ENCODE measurements at regions not wholly inside any gene's neighbourhood (a gene's known extent, or its start where the extent isn't known, plus 50 kb on each side); places are given as distances from the start of the nearest gene placed in this dataset.
"Not testable (repeated sequence)": the region's sequence is repeated elsewhere in the genome, so short reads cannot be mapped to it uniquely, and the experiment has no call there.

DNA sequence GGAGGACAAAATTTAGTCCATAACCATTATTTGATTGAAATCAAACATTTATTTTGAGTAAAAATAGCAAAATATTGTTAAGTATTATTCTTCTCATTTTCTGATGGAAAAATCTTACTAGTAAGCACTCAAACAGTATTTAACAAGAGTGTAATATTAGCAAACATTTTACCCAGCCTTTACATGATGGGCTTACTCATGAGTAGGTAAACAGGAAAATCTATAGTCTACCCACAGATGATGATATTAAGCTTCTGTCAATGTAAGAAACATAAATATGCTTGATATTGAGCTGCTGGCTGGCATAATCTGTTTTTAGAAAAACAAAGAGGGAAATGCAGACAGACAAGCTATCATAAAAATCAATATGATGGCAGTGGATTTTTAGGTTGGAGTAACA lies 418.5 kb upstream of the COX7C start:
- DNase-seq (ENCODE audit: low read depth, low spot score): no peak
- TF ChIP-seq, protein P1, sequence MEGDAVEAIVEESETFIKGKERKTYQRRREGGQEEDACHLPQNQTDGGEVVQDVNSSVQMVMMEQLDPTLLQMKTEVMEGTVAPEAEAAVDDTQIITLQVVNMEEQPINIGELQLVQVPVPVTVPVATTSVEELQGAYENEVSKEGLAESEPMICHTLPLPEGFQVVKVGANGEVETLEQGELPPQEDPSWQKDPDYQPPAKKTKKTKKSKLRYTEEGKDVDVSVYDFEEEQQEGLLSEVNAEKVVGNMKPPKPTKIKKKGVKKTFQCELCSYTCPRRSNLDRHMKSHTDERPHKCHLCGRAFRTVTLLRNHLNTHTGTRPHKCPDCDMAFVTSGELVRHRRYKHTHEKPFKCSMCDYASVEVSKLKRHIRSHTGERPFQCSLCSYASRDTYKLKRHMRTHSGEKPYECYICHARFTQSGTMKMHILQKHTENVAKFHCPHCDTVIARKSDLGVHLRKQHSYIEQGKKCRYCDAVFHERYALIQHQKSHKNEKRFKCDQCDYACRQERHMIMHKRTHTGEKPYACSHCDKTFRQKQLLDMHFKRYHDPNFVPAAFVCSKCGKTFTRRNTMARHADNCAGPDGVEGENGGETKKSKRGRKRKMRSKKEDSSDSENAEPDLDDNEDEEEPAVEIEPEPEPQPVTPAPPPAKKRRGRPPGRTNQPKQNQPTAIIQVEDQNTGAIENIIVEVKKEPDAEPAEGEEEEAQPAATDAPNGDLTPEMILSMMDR (IDR thresholded peaks at IDR 0.05; ENCODE audit: low read depth, low read length): no peak
- no peak overlapping the region for H3K4me3 ChIP-seq (ENCODE audit: low read depth, low read length)
- in situ Hi-C loops (cut with HindIII; ENCODE audit: low sequenced_read_pairs): no loop called here

DNA sequence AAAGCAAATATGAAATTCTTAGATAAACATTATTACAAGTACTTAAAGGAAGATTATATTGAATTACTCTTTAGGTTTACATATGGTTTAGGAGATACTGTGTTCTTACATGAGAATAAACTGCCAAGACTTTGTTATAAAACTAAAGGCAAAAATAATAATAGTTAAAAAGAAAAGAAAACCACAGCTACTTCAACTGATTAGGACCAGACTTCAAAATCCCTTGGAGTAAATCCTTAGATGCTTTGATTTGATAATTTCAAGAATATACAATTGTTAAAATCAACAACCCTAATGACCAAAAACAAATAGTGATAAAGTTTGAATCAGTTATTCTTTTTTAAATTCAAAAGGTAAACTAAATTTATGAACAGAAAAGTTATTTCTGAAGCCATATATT lies 389.6 kb upstream of the COX7C start:
- TF ChIP-seq, protein P1 (IDR thresholded peaks at IDR 0.05; ENCODE audit: low read depth, low read length): no peak
- in situ Hi-C loops (cut with HindIII; ENCODE audit: low sequenced_read_pairs): no loop called here
- no peak for DNase-seq (ENCODE audit: low read depth, low spot score)
- no peak overlapping the region for H3K4me3 ChIP-seq (ENCODE audit: low read depth, low read length)

DNA sequence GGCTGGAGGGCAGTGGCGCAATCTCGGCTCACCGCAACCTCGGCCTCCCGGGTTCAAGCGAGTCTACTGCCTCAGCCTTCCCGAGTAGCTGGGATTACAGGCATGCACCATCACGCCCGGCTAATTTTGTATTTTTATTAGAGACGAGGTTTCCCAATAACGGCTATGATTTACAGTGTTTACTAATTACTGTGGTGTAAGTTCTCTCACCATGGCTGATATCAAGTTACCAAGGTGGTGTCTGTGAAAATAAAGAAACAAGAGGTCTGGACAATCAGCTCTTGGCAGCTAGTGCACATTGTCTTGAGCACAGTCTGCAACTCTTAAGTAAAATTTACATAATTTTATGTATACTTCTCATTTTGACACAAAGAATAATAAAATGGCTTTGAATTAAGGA lies 385.5 kb upstream of the COX7C start:
- no peak for DNase-seq (ENCODE audit: low read depth, low spot score)
- in situ Hi-C loops (cut with HindIII; ENCODE audit: low sequenced_read_pairs): no loop called here
- TF ChIP-seq, protein P1 (IDR thresholded peaks at IDR 0.05; ENCODE audit: low read depth, low read length): no peak
- H3K4me3 ChIP-seq (ENCODE audit: low read depth, low read length): no peak overlapping the region

DNA sequence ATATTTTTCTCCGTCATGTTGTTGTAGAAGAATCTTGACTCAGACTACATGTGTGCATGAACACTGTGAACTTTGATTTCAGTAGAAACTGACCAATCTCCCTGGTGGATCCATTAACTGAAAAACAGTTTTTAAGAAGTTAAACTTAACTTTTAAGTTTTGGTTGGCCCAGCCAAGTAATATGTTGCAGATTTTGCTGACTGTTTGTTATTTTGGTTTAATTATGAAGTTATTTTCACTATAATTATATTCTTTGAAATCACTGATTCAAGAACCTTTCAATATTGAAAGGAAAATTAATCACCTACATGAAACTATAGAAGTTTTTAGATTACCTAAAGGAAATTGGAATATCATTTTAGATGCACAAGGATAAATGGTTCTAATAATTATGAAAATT lies 373.6 kb upstream of the COX7C start:
- no peak for DNase-seq (ENCODE audit: low read depth, low spot score)
- H3K4me3 ChIP-seq (ENCODE audit: low read depth, low read length): no peak overlapping the region
- TF ChIP-seq, protein P1 (IDR thresholded peaks at IDR 0.05; ENCODE audit: low read depth, low read length): no peak
- in situ Hi-C loops (cut with HindIII; ENCODE audit: low sequenced_read_pairs): no loop called here

DNA sequence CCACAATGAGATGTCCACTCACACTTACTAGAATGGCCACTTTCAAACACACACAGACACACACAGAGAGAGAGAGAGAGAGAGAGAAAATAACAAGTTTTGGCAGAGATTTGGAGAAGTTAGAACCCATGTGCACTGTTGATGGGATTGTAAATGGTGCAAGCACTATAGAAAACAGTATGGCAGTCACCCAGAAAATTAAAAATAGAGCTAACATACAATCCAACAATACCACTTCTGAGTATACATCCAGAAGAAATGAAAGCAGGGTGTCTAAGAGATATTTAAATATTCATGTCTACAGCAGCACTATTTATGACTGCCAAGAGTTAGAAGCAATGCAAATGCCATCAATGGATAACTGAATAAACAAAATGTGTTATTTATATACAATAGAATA lies 359.9 kb upstream of the COX7C start:
- TF ChIP-seq, protein P1 (IDR thresholded peaks at IDR 0.05; ENCODE audit: low read depth, low read length): no peak
- no peak for DNase-seq (ENCODE audit: low read depth, low spot score)
- H3K4me3 ChIP-seq (ENCODE audit: low read depth, low read length): no peak overlapping the region
- in situ Hi-C loops (cut with HindIII; ENCODE audit: low sequenced_read_pairs): no loop called here

DNA sequence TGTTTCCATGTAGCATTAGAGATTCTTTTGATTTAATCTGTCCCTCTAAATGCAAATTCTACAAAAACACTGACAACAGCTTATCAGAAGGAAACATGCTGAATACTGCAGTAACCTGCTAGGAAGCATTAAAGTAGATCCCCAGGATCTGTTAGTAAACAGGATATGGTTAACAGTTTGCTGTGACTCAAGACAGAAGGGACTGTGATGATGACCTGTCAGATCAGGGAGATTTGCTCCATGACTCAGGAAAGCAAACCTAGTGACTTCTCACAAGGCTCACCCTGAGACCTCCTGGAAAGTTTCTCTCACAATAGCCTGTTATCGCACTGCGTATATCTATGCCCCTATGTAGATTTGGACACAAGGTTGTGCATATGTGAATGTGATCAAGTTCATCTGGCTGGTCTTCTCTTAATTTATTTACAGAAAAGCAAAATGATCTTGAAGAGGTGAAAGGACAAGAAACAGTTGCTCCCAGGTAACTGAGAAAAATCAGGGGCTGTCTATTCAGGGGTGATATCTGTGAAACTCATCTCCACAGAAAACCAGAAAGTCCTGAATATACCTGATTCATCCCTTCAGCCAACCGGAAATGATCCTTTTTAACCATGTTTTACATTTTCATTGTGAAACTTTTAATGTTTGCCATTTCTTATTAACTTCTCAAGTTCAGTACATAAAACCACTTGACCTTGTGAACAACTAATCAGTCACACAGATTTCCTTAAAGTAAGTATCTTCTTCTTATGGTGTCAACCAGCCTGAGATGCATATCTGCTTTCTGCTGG lies 333.1 kb upstream of the COX7C start:
- DNase-seq (ENCODE audit: low read depth, low spot score); in situ Hi-C loops (cut with HindIII; ENCODE audit: low sequenced_read_pairs); H3K4me3 ChIP-seq (ENCODE audit: low read depth, low read length): not testable (repeated sequence)

DNA sequence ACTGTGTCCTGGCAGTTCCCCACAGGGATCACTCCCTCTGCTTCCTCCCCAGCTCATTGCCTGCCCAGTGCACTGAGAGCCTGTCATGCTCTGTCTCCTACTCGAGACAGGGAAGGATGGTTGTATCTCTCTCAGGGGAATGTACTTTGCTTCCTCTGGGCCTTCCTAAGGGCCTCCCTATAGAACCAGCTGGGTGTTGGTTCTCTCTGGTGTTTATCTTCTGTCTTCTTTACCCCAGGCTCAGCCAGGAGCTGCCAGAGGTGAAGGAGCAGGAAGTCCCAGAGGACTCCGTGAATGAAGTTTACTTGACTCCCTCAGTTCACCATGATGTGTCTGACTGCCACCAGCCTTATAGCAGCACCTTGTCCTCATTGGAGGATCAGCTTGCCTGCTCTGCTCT lies 330.3 kb upstream of the COX7C start:
- H3K4me3 ChIP-seq (ENCODE audit: low read depth, low read length); in situ Hi-C loops (cut with HindIII; ENCODE audit: low sequenced_read_pairs); DNase-seq (ENCODE audit: low read depth, low spot score): not testable (repeated sequence)

DNA sequence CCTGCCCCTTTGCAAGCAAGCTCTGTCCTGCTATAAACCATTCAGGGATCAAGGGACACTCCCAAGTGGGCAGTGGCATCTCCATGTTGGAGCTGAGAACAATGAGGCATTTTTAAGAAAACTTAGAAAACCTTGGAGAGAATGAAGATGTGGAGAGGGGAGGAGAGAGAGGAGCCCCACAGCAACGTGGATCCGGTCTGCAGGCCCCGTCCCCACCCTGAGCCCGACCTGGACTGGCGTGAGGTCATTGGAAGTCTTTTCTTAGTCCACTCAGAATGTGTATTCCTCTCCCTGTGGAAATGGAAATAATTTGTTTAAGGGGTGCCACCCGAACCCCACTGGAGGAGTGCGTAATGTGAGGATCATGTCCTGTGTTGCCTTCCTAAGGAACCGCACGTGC lies 328.0 kb upstream of the COX7C start:
- H3K4me3 ChIP-seq (ENCODE audit: low read depth, low read length); in situ Hi-C loops (cut with HindIII; ENCODE audit: low sequenced_read_pairs); DNase-seq (ENCODE audit: low read depth, low spot score): not testable (repeated sequence)

DNA sequence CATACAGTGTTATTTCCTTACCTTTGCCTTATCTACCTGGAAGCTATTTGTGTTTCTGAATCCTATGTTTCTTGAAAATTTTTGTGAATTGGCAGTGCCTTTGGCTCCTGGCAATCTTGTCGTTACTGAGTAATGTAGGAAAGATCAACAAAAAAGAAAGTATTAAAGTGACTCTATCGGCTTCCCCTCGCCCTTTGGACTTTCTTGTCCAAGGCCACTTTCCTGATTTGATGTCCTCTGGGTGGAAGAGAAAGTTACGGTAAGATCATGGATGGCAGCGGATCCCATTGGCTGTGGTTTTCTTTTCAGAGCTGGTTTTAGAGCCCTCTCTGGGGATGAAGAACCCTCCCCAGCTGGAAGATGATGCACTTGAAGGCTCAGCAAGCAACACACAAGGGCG lies 324.9 kb upstream of the COX7C start:
- DNase-seq (ENCODE audit: low read depth, low spot score); H3K4me3 ChIP-seq (ENCODE audit: low read depth, low read length); in situ Hi-C loops (cut with HindIII; ENCODE audit: low sequenced_read_pairs): not testable (repeated sequence)

DNA sequence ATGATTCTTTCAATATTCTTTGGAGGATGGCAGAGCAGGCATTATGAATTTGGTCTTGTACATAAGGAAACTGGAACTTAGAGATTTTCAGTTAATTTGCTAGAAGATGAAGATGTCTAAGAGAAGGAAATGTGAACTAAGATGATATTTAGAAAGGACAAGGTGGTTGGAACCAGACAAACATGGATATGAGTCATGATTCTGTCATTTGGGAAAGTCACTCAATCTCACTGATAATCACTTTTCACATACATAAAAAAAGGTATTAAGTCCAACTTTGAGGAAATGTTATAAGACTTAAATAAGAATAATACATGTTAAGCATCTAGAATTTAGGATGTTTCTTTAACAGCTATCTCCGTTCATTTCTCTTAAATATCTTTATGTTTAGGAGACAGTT lies 315.1 kb upstream of the COX7C start:
- in situ Hi-C loops (cut with HindIII; ENCODE audit: low sequenced_read_pairs); H3K4me3 ChIP-seq (ENCODE audit: low read depth, low read length); DNase-seq (ENCODE audit: low read depth, low spot score): not testable (repeated sequence)

Data from astrocyte of the spinal cord (primary cell).